ENCODE measurements at regions not wholly inside any gene's neighbourhood (a gene's known extent, or its start where the extent isn't known, plus 50 kb on each side); places are given as distances from the start of the nearest gene placed in this dataset.

DNA sequence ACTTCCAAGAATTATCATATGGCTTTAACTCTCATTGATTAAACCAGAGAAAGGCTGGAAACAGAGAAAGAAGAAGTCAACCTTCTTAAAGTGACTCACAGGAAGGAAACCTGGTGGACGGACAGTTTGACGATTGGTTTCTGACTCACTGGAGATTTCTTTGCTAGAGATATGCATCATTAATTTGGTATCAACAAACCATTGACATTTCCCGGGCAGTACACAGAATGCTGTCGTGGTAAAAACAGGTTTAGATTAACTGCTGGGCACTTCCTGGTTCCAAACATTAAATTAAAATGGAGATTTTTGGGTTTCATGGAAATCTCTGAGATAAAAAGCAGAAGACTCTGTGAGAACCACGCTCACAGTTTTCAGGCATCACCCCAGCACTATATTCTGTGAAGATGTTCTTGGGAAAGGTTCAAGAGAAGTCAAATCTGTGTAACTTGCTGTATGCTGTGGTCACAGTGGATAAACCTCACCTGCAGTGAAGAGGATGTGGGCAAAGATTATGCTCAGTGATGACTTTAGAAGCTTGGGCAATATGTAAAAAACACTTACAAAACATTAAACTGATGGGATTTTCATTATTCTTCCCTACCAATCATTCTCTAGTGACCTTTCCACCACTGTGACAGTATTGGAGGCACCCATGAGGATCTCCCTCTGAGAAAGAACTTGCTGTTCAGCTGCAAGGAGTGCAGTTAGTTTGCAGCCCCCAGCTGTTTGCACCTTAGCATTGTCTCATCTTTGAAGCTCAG is 61.1 kb upstream of the CD44 start:
- DNase-seq = peak; percentile 80

DNA sequence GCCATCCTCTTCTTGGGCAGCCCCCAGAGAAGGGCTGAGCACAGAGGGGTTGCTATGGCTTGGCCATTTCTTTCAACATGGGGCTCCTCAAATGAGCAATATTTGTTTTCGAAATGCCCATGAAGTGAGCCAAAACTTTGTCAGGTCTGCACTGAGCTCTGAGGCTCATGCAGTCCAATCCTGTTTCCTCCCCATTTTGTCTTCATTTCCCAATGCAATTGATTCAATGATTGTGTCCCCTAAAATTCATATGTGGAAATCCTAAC is 60.6 kb upstream of the CD44 start:
- no peak for DNase-seq

GRCh38 chr11:35079611-35080010 is 59.4 kb upstream of the CD44 start:
- no peak for DNase-seq

DNA sequence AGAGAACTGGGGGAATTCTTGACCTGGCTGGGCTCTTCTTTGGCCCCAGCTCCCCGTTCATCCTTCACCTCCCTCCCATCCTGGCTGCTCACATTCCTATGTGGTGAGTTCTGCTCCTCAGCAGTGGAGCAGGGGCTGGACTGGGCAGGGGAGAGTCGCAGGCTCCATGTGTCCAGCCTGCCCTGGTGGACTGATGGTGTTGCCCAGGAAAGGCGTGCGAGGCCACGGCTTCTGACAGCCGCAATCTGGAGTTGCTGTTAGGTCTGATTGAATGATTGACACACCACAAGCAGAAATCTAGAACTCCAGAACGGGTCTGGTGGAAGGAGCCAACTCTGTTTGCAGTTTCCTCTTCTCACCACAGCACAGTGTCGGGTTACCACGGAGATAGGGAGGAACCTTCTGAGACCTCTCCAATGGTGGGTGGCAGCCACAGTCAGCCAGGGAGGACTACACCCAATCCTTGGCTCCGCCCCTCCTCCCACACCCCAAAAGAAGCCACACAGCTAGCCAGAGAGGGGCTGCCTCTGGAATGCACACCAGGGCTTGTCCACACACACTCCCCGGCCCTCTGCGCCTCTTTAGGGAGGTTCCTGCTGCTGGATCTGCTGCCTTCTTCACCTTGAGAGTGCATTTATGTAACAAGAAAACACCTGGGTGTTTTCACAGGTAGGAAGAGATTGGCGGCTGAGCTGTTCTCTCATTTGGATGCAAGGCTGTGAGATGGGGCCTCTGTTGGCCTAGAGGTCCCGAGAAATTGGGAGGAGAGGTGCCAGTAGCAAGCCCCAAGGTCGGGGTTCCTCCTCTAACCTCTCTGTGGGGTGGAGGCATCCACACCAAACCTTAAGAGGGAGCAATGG is 56.4 kb upstream of the CD44 start:
- DNase-seq = peak; percentile 91

GRCh38 chr11:35083181-35083430 is 55.9 kb upstream of the CD44 start:
- no peak for DNase-seq

DNA sequence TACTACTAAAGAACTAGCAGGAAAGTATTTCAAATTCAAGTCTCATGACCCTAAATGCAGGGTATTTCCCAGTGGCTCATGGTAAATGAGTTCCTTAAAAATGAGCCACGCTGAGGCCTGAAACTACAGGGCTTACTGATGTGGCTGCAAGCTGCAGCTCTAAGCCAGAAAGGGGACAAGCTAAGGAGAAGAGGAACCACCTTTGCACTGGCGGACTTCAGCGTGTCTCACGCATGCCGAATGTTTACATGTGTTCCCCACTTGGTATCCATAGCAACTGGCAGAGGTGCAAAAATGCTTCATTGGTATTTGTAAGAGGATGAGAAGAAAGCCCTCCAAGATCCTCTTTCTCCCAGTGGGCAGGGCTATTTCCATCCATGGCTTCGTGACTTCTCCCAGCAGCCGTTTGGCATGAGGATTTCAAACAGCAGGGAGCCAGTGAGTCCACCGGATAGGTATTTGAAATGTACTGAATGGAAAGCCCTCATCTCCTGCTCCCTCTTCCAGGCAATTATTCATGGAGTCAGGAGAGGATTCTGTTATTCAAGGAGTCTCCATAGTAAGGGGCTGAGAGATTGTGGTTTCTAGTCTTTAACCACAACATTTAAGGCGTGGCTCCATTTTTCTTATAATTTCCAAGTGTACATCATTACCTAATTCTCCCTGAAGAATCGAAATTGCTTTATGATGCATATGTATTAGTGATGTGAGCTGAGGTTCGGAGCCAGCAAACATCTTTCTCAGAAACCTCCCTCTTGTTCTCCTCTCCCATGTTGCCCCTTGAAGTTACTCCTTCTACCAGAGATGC is 55.3 kb upstream of the CD44 start:
- peak; percentile 86 for DNase-seq

DNA sequence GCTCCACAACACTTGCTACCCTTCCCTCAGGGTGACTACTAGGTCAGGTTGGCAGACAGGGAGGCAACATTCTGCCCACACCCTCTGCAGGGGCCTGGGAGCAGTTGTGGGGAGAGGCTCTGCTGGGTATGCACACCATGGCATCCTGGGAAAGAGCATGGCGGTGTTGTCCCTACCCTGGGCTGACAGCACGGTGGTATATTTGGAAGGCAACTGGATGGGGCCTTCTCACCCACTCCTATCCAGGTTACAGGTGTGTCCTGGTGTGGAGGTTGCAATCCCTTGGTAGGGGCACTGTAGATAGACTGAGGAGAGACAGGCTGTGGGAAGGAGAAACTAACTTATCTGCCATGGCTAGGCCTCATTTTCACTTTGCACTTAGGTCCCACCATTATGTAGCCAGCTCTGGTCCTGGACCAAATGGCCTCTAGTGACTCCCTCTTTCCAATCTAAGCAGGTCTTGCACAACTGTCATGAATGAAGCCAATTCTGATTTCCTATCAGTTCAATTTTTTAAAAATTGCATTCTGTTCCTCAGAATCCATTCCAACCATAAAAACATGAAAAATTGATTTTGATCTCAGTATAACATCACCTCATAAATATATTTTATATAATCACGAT is 54.0 kb upstream of the CD44 start:
- DNase-seq = no peak

DNA sequence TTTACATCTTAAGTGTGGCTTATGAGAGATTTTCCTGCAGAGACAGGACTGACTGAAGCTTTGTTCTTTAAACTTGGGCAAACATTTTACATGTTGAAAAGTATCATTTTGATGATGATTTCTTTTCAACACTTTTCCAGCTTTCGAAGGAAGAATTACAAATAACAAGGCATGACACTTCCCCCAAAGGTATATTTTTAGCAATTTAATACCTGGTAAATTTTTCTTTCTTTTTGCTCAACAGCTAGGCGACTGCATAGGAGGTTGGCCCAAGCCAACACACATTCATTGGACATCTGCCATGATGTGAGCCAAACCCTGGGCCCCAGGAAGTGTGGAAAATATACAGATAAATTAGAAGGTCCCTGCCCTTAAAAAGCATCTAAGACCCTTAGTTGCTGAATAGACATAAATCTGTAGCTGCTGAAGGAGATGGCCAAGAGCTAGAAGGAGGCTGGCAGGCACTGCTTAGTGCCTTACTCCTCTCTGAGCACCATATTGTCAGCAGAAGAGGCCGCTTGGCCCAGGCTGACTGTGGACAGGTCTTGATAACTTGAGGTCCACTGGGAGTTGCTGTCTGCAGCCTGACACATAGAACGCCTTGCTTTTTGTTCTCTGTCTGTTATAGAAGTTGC is 53.3 kb upstream of the CD44 start:
- DNase-seq = no peak

DNA sequence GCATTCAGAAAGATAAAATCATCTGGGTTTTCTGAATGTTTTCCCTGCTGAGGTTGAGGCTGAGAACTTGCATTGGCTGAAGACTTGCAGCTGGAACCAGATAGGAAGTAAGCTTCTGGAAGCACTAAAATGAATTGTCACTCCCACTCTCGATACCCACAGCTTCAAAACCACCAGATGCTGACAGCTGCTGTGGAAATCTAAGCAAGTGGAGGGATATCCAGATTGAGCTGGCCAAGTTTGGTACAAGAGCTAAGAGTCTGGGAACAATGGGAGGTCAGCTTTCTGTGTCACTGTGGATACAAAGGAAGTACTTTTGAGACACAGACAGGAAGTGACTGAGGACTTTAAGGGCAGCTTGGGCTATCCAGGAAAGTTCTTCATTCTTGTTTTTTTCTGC is 51.3 kb upstream of the CD44 start:
- no peak for DNase-seq

DNA sequence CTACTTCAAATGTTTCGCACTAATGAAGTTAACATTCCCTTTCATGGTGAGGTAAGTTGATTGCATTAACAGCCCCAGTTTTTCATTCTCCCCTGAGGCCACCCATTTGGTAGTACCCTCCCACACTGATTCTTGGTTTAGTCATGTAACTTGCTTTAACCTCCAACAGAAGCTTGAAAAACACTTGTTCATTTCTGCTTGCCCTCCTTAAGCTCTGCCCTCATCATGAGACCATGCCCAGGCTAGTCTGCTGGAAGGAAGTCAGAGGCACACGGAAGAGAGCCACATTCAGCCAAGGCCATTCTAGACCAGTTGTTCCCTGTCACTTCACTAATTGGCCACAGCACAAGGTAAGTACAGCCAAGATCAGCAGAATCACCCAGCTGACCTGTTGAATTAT is 50.7 kb upstream of the CD44 start:
- no peak for DNase-seq

GRCh38 chr11:35088676-35089075 is 50.3 kb upstream of the CD44 start:
- DNase-seq = no peak

Measured in activated effector memory CD4-positive, alpha-beta T cell treated with anti-CD3 and anti-CD28 coated beads, Interleukin-2, amount 50 U/mL, for 16 hours (primary cell).